Panc1 (cell line): ENCODE measurements at regions not wholly inside any gene's neighbourhood (a gene's known extent, or its start where the extent isn't known, plus 50 kb on each side); places are given as distances from the start of the nearest gene placed in this dataset.

Source experiments
- POLR2AphosphoS5 ChIP-seq: IDR thresholded peaks from 2 replicates; pipeline ENCODE4 v1.6.1; 2012; ENCODE audit warnings: mild to moderate bottlenecking, low read depth, low read length, moderate library complexity
- TF ChIP-seq, protein P1 (sequence below): fragments of 450-650 bp; IDR thresholded peaks from 2 replicates; pipeline ENCODE4 v1.5.1; 2017; ENCODE audit warnings: mild to moderate bottlenecking
- TF ChIP-seq, protein P2 (sequence below), 2 experiments: IDR thresholded peaks; 2 replicates each; pipeline ENCODE4 v1.6.1; 2011 to 2012; ENCODE audit warnings: low read depth in 2 of 2, control low read depth in 1 of 2, low read length in 1 of 2, mild to moderate bottlenecking in 1 of 2, moderate library complexity in 1 of 2; ENCODE audit not compliant: insufficient read depth in 1 of 2

DNA sequence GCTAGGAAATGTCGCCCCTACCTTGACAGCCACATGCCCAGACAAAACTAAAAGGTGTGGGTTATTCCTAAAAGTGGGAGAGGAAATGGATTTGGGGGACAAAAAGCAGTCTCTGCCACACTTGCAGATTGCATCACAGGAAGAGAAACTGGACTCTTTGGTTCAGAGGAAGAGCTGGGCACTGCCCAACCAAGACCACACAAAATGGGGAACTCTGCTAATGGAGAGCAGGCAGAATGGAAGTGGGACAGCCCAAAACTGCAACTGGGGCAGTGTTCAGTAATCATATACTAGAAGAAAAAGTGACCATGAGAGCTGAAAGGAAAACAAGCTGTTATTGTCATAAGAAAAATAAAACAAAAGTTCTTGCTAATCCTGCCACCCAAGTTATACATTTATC lies 138.9 kb upstream of the FRMD4B start:
- TF ChIP-seq, protein P1, sequence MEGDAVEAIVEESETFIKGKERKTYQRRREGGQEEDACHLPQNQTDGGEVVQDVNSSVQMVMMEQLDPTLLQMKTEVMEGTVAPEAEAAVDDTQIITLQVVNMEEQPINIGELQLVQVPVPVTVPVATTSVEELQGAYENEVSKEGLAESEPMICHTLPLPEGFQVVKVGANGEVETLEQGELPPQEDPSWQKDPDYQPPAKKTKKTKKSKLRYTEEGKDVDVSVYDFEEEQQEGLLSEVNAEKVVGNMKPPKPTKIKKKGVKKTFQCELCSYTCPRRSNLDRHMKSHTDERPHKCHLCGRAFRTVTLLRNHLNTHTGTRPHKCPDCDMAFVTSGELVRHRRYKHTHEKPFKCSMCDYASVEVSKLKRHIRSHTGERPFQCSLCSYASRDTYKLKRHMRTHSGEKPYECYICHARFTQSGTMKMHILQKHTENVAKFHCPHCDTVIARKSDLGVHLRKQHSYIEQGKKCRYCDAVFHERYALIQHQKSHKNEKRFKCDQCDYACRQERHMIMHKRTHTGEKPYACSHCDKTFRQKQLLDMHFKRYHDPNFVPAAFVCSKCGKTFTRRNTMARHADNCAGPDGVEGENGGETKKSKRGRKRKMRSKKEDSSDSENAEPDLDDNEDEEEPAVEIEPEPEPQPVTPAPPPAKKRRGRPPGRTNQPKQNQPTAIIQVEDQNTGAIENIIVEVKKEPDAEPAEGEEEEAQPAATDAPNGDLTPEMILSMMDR: no peak
- no peak for TF ChIP-seq POLR2AphosphoS5
- TF ChIP-seq, protein P2, sequence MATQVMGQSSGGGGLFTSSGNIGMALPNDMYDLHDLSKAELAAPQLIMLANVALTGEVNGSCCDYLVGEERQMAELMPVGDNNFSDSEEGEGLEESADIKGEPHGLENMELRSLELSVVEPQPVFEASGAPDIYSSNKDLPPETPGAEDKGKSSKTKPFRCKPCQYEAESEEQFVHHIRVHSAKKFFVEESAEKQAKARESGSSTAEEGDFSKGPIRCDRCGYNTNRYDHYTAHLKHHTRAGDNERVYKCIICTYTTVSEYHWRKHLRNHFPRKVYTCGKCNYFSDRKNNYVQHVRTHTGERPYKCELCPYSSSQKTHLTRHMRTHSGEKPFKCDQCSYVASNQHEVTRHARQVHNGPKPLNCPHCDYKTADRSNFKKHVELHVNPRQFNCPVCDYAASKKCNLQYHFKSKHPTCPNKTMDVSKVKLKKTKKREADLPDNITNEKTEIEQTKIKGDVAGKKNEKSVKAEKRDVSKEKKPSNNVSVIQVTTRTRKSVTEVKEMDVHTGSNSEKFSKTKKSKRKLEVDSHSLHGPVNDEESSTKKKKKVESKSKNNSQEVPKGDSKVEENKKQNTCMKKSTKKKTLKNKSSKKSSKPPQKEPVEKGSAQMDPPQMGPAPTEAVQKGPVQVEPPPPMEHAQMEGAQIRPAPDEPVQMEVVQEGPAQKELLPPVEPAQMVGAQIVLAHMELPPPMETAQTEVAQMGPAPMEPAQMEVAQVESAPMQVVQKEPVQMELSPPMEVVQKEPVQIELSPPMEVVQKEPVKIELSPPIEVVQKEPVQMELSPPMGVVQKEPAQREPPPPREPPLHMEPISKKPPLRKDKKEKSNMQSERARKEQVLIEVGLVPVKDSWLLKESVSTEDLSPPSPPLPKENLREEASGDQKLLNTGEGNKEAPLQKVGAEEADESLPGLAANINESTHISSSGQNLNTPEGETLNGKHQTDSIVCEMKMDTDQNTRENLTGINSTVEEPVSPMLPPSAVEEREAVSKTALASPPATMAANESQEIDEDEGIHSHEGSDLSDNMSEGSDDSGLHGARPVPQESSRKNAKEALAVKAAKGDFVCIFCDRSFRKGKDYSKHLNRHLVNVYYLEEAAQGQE (IDR thresholded peaks at IDR 0.05; ENCODE audit: insufficient read depth in 1 of 2, low read depth in 2 of 2, low read length in 1 of 2): no peak
